ENCODE measurements at regions not wholly inside any gene's neighbourhood (a gene's known extent, or its start where the extent isn't known, plus 50 kb on each side); places are given as distances from the start of the nearest gene placed in this dataset.
"Not testable (repeated sequence)": the region's sequence is repeated elsewhere in the genome, so short reads cannot be mapped to it uniquely, and the experiment has no call there.

- in situ Hi-C loops (cut with HindIII; ENCODE audit: low sequenced_read_pairs): not testable (repeated sequence)
Observed at GRCh38 chr9:25288195-25288594, 390.0 kb downstream of the TUSC1 start.

GRCh38 chr9:25284365-25284764 lies 393.9 kb downstream of the TUSC1 start:
- in situ Hi-C loops (cut with HindIII; ENCODE audit: low sequenced_read_pairs): no loop called here

- in situ Hi-C loops (cut with HindIII; ENCODE audit: low sequenced_read_pairs): no loop called here
Observed at GRCh38 chr9:25282946-25283345, 395.3 kb downstream of the TUSC1 start.

DNA sequence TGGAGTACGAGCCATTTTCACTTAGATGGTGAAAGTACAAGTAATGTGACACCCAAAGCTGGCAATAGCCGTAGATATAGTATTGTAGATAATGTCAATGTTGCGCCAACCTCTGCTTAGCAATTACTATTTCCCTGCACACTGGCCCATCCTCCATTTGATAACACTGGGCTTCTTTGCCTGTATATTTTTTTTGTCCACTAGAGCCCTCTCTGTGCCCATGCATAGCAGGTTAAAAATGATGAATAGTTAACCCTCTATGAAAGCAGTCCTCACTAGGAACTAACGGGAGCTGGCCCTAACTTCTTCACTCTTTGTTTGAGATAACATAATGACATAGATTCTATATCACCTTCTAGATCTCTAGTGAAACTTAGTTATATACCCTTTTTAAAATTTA lies 416.8 kb downstream of the TUSC1 start:
- in situ Hi-C loops (cut with HindIII; ENCODE audit: low sequenced_read_pairs): no loop called here

- in situ Hi-C loops (cut with HindIII; ENCODE audit: low sequenced_read_pairs): no loop called here
Observed at GRCh38 chr9:25260046-25260445, 418.2 kb downstream of the TUSC1 start.

- in situ Hi-C loops (cut with HindIII; ENCODE audit: low sequenced_read_pairs): no loop called here
Observed at GRCh38 chr9:25255216-25255615, 423.0 kb downstream of the TUSC1 start.

DNA sequence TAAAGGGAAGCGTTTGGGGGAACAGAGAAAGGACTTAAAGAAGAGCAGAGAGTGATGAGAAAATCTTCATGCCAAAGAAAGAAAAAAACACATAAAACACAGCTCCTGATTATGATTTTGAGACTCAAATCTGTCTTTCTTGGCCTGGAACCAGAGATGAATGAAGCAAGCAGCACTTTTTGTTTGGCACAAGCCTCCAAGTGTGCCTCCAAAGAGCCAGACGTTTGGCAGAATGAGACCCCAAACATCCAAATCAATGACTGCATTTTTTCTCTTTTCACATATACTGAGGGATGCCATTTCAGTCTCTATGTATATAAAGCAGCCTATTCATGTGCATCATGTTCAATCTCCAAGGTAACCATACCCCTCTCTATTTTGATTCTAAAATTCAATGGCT lies 424.2 kb downstream of the TUSC1 start:
- in situ Hi-C loops (cut with HindIII; ENCODE audit: low sequenced_read_pairs): no loop called here

DNA sequence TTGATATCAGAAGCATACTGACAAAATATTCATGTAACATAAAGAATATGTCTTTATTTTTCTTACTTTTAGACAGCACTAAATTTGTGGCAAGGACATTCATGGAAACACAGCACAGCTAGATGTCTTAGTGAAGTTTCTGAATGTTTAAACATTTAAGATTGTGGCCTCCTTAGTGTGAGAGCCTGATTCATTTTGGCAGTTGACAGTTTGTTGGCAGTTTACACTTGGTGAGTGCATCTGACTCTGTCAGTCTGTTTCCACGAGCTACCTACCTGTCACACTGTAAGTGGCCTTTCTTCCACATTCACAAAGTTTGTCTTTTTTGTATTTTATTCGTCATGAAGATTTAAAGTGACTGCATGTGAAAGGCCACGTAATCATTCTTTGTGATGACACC lies 436.8 kb downstream of the TUSC1 start:
- in situ Hi-C loops (cut with HindIII; ENCODE audit: low sequenced_read_pairs): no loop called here

- in situ Hi-C loops (cut with HindIII; ENCODE audit: low sequenced_read_pairs): no loop called here
Observed at GRCh38 chr9:25226901-25227686, 451.1 kb downstream of the TUSC1 start.

GRCh38 chr9:25225938-25226760 lies 452.1 kb downstream of the TUSC1 start:
- in situ Hi-C loops (cut with HindIII; ENCODE audit: low sequenced_read_pairs): no loop called here

DNA sequence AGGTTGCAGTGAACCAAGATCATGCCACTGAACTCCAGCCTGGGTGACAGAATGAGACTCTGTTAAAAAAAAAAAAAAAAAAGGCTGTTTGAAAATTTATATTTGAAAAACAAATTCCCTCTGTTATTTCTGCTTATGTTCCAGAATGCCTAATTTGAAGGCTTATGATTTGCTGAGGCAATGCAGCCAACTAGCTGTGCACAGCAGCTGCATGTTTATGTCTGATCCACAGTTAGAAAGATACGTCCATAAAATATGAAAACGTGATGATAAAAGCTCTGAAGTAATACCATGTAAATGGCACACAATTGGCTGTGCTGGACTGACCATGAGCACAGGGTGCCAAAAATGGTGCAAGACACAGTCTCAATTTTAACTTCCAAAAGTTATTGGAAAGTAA lies 453.2 kb downstream of the TUSC1 start:
- in situ Hi-C loops (cut with HindIII; ENCODE audit: low sequenced_read_pairs): no loop called here

GRCh38 chr9:25224309-25224708 lies 453.9 kb downstream of the TUSC1 start:
- in situ Hi-C loops (cut with HindIII; ENCODE audit: low sequenced_read_pairs): no loop called here

- in situ Hi-C loops (cut with HindIII; ENCODE audit: low sequenced_read_pairs): no loop called here
Observed at GRCh38 chr9:25212361-25212760, 465.9 kb downstream of the TUSC1 start.

GRCh38 chr9:25207402-25208195 lies 470.6 kb downstream of the TUSC1 start:
- in situ Hi-C loops (cut with HindIII; ENCODE audit: low sequenced_read_pairs): no loop called here

DNA sequence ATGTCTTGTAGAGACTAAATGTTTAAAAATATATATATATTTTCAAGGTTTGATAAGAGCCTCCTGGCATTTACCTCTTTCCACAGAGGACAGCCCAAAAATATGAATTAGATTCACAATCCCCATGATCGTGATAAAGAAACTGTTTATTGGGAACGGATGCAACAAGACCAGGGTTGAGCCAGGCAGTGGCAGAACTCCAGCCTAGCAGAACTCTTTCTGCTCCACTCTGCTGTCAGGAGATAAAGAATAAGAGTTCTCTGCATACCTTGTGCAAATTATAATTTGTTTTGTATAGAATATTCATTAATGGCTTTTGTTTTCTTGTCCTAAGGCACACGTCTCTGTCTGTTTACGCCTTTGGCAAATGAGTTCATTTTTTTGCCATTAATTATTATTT lies 472.2 kb downstream of the TUSC1 start:
- in situ Hi-C loops (cut with HindIII; ENCODE audit: low sequenced_read_pairs): no loop called here

DNA sequence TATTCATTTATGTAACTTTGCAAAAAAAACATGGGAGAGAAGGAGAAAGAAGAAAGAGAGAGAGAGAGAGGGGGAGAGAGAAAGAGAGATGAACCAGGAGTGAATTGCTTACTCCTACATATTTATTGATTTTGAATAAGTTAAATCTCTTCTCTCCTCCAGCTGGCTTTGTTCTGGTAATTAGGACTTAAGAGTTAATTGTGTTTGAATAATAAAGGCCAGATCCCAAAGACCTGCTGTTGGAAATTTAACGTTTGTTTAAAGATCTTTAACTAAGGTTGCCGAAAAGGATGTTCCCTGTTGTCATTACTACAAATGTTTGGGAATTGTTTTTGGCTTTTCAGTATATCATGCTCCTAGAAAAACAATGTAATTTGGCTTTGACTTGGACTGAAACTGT lies 473.0 kb downstream of the TUSC1 start:
- in situ Hi-C loops (cut with HindIII; ENCODE audit: low sequenced_read_pairs): no loop called here

DNA sequence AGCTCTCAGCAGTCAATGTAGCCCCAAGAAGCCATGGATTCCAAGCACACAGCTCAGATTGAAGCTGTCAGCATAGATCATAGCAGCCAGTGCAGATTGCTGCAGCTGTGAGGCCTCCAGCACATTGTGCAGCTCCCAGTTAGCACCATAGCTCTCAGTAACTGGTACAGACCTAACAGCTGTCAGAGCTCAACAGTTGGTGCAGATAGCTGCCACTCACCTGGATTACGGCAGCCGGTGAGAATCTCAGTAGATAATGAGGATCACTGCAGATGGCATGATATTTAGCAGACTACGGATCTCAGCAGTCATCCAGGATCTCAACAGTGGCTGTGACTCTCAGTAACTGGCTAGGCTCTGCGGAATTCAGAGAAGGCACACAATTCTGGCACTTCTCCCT lies 500.4 kb downstream of the TUSC1 start:
- in situ Hi-C loops (cut with HindIII; ENCODE audit: low sequenced_read_pairs): no loop called here

DNA sequence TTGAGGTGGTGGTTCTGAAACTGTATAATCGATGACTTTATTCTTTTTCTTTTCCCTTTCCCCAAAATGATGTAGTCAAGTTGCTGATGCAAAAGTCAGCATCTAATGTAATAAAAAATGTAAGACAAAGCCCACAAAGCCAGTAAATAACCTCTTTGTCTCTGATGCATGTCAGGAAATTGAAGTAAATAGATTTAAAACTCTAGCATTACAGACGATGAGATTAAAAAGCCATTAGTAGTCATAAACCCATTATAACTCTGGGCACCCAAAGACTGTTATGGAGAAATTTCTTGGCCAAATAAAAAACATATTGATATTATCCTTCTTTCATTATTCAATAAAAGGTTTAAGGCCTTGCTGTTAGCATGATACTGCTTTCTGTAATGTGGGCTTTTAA lies 548.7 kb downstream of the TUSC1 start:
- in situ Hi-C loops (cut with HindIII; ENCODE audit: low sequenced_read_pairs): no loop called here

DNA sequence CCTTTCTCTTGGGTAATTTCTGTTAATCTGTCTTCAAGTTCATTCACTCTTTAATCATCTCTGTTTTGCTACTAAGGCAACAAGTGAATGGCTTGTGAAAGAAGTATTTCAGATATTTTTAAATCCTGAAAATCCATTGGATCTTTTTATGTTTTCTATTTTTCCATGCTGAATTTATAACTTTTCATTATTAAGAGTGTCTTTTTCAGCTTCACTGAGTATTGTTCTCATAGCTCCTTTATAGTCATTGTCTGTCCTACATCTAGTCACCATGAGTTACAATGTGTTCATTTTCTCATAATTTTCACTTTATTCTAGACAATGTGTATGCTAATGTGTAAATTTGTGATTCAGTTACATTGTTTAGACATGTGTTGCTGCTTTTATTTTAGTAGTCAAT lies 556.4 kb downstream of the TUSC1 start:
- in situ Hi-C loops (cut with HindIII; ENCODE audit: low sequenced_read_pairs): no loop called here

GRCh38 chr9:25119041-25119440 lies 559.2 kb downstream of the TUSC1 start:
- in situ Hi-C loops (cut with HindIII; ENCODE audit: low sequenced_read_pairs): no loop called here

GRCh38 chr9:25117791-25118190 lies 560.5 kb downstream of the TUSC1 start:
- in situ Hi-C loops (cut with HindIII; ENCODE audit: low sequenced_read_pairs): no loop called here
